ENCODE measurements at regions not wholly inside any gene's neighbourhood (a gene's known extent, or its start where the extent isn't known, plus 50 kb on each side); places are given as distances from the start of the nearest gene placed in this dataset.

GRCh38 chr5:107199756-107200155, 471.0 kb downstream of the EFNA5 start:
- no peak for DNase-seq (ENCODE audit: low read depth)
- H3K4me3 ChIP-seq (ENCODE audit: low read depth, low read length): no peak overlapping the region
- no peak for TF ChIP-seq CTCF (IDR thresholded peaks at IDR 0.05; ENCODE audit: insufficient read depth, low read length, poor library complexity, severe bottlenecking)
- H3K27me3 ChIP-seq (ENCODE audit: control insufficient read depth, insufficient read depth, low read length): no peaks in the 10 kb centered on the region
- H3K36me3 ChIP-seq (ENCODE audit: control insufficient read depth, insufficient read depth, low read length): no peaks in the 10 kb centered on the region

GRCh38 chr5:107196500-107197059, 474.2 kb downstream of the EFNA5 start:
- TF ChIP-seq CTCF (IDR thresholded peaks at IDR 0.05; ENCODE audit: insufficient read depth, low read length, poor library complexity, severe bottlenecking): no peak
- no peak overlapping the region for H3K4me3 ChIP-seq (ENCODE audit: low read depth, low read length)
- H3K36me3 ChIP-seq (ENCODE audit: control insufficient read depth, insufficient read depth, low read length): no peaks in the 10 kb centered on the region
- no peaks in the 10 kb centered on the region for H3K27me3 ChIP-seq (ENCODE audit: control insufficient read depth, insufficient read depth, low read length)
- no peak for DNase-seq (ENCODE audit: low read depth)

- DNase-seq (ENCODE audit: low read depth): no peak
- no peak for TF ChIP-seq CTCF (IDR thresholded peaks at IDR 0.05; ENCODE audit: insufficient read depth, low read length, poor library complexity, severe bottlenecking)
- Histone ChIP-seq H3K27me3 (ENCODE audit: control insufficient read depth, insufficient read depth, low read length) (no peaks in the 10 kb centered on the region), H3K36me3 (ENCODE audit: control insufficient read depth, insufficient read depth, low read length) (no peaks in the 10 kb centered on the region), H3K4me3 (ENCODE audit: low read depth, low read length) (no peak overlapping the region)
Observed at GRCh38 chr5:107195890-107196395, 474.8 kb downstream of the EFNA5 start.

GRCh38 chr5:107184871-107185270, 485.9 kb downstream of the EFNA5 start:
- H3K4me3 ChIP-seq (ENCODE audit: low read depth, low read length): no peak overlapping the region
- no peak for TF ChIP-seq CTCF (IDR thresholded peaks at IDR 0.05; ENCODE audit: insufficient read depth, low read length, poor library complexity, severe bottlenecking)
- no peaks in the 10 kb centered on the region for H3K36me3 ChIP-seq (ENCODE audit: control insufficient read depth, insufficient read depth, low read length)
- no peaks in the 10 kb centered on the region for H3K27me3 ChIP-seq (ENCODE audit: control insufficient read depth, insufficient read depth, low read length)
- no peak for DNase-seq (ENCODE audit: low read depth)

- no peaks in the 10 kb centered on the region for H3K27me3 ChIP-seq (ENCODE audit: control insufficient read depth, insufficient read depth, low read length)
- TF ChIP-seq CTCF (IDR thresholded peaks at IDR 0.05; ENCODE audit: insufficient read depth, low read length, poor library complexity, severe bottlenecking): no peak
- no peak overlapping the region for H3K4me3 ChIP-seq (ENCODE audit: low read depth, low read length)
- no peak for DNase-seq (ENCODE audit: low read depth)
- no peaks in the 10 kb centered on the region for H3K36me3 ChIP-seq (ENCODE audit: control insufficient read depth, insufficient read depth, low read length)
Observed at GRCh38 chr5:107184066-107184465, 486.7 kb downstream of the EFNA5 start.

- TF ChIP-seq CTCF (IDR thresholded peaks at IDR 0.05; ENCODE audit: insufficient read depth, low read length, poor library complexity, severe bottlenecking): no peak
- H3K4me3 ChIP-seq (ENCODE audit: low read depth, low read length): no peak overlapping the region
- H3K36me3 ChIP-seq (ENCODE audit: control insufficient read depth, insufficient read depth, low read length): no peaks in the 10 kb centered on the region
- no peak for DNase-seq (ENCODE audit: low read depth)
- H3K27me3 ChIP-seq (ENCODE audit: control insufficient read depth, insufficient read depth, low read length): no peaks in the 10 kb centered on the region
Observed at GRCh38 chr5:107170620-107171019, 500.1 kb downstream of the EFNA5 start.
